ENCODE measurements at regions not wholly inside any gene's neighbourhood (a gene's known extent, or its start where the extent isn't known, plus 50 kb on each side); places are given as distances from the start of the nearest gene placed in this dataset.

DNA sequence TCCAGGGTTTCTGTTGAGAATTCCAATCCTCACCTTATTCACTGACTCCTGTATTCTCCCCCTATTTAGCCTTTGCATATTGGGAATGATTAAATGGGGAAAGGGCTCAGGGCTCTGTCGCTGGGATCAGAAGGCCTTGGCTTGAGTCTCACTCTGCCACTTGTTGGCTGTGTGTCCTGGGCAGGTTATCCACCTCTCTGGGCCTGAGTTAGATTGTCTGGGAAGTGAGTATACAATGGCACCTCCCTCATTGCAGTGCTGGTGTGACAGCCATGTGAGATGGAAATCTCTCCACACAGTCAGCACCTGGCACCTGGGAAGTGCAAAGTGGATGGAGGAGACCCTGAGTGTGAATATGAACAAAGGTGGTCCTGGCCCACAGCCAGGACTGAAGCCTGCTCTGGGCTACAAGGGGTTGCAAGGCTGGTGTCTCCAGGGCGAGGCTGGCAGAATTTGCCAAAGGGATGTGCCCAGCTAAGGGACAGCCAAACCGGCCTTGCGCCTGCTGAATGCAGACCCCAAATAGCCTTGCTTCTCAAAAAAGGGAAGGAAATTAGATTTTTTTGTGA is 200.0 kb upstream of the PMEPA1 start:
- TF ChIP-seq EZH2phosphoT487 (conservative IDR thresholded peaks at IDR 0.05; ENCODE audit: low read length) = no peak
- TF ChIP-seq, protein P1, sequence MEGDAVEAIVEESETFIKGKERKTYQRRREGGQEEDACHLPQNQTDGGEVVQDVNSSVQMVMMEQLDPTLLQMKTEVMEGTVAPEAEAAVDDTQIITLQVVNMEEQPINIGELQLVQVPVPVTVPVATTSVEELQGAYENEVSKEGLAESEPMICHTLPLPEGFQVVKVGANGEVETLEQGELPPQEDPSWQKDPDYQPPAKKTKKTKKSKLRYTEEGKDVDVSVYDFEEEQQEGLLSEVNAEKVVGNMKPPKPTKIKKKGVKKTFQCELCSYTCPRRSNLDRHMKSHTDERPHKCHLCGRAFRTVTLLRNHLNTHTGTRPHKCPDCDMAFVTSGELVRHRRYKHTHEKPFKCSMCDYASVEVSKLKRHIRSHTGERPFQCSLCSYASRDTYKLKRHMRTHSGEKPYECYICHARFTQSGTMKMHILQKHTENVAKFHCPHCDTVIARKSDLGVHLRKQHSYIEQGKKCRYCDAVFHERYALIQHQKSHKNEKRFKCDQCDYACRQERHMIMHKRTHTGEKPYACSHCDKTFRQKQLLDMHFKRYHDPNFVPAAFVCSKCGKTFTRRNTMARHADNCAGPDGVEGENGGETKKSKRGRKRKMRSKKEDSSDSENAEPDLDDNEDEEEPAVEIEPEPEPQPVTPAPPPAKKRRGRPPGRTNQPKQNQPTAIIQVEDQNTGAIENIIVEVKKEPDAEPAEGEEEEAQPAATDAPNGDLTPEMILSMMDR (IDR thresholded peaks at IDR 0.05; ENCODE audit: insufficient read depth, low read length, poor library complexity, severe bottlenecking) = no peak
